ENCODE measurements at regions not wholly inside any gene's neighbourhood (a gene's known extent, or its start where the extent isn't known, plus 50 kb on each side); places are given as distances from the start of the nearest gene placed in this dataset.

- Histone ChIP-seq H4K91ac (ENCODE audit: low read length) (no peak overlapping the region), H2BK120ac (ENCODE audit: low read depth, low read length) (no peak overlapping the region), H4K8ac (ENCODE audit: low read length) (no peak overlapping the region), H2BK5ac (ENCODE audit: low read depth, low read length, poor library complexity, severe bottlenecking) (no peak overlapping the region), H3K36me3 (ENCODE audit: control insufficient read depth in 1 of 2, insufficient read depth in 2 of 2, low read depth in 1 of 2, low read length in 2 of 2) (no peaks in the 10 kb centered on the region), H3K27ac (ENCODE audit: low read length, poor library complexity, severe bottlenecking) (no peak overlapping the region), H3K18ac (ENCODE audit: low read depth in 1 of 2, low read length in 2 of 2) (no peak overlapping the region), H3K4me3 (ENCODE audit: insufficient read depth in 1 of 2, low read depth in 1 of 2, low read length in 2 of 2) (no peak overlapping the region), H3K9ac (ENCODE audit: low read length) (no peak overlapping the region), H3K23ac (ENCODE audit: low read length in 2 of 2) (no peak overlapping the region), H3K9me3 (ENCODE audit: control insufficient read depth, low read length) (no peaks in the 10 kb centered on the region), H2BK15ac (ENCODE audit: low read depth, poor library complexity, severe bottlenecking) (no peak overlapping the region), H2BK12ac (ENCODE audit: low read length in 2 of 2) (no peak overlapping the region), H3K4me2 (ENCODE audit: low read length, poor library complexity, severe bottlenecking) (no peak overlapping the region), H2AFZ (ENCODE audit: low read depth, low read length) (no peak overlapping the region), H3K27me3 (ENCODE audit: control insufficient read depth in 1 of 2, insufficient read depth in 1 of 2, low read length in 2 of 2) (no peaks in the 10 kb centered on the region), H3K4ac (ENCODE audit: low read depth in 1 of 2, low read length in 2 of 2) (no peak overlapping the region), H3K79me1 (replicated peaks; ENCODE audit: low read length, poor library complexity, severe bottlenecking) (no peaks in the 10 kb centered on the region), H3K14ac (ENCODE audit: low read length in 2 of 2) (no peak overlapping the region), H2AK5ac (ENCODE audit: low read length, severe bottlenecking) (no peak overlapping the region), H3K4me1 (ENCODE audit: control insufficient read depth, insufficient read depth, low read depth, low read length) (no peaks in the 10 kb centered on the region)
- DNase-seq: no peak
- WGBS: 17% methylated on average over 2 of the region's 3 CpGs
Observed at GRCh38 chr6:103862297-103862696, 997.4 kb downstream of the HACE1 start.

DNA sequence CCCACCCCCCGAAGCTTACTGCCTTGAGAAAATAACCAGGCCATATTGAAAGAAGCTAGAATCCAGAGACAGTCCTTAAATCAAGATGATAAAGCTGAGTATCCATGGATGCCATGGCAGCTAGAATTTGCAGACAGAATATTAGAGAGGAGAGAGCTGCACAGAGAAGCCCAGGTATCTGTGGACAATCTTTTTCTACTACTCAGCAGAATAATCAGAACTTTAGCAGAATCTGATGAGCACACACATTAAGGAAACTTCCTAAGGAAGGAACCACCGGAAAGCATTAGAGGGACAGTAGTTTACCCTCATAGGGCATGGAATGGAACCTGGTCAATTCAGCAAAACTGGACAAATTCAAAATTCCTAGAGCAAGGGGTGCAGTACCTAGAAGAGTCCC is 1001.7 kb downstream of the HACE1 start:
- no peak overlapping the region for H2AFZ ChIP-seq (ENCODE audit: low read depth, low read length)
- no peaks in the 10 kb centered on the region for H3K79me1 ChIP-seq (replicated peaks; ENCODE audit: low read length, poor library complexity, severe bottlenecking)
- H3K14ac ChIP-seq (ENCODE audit: low read length in 2 of 2): no peak overlapping the region
- H3K4ac ChIP-seq (ENCODE audit: low read depth in 1 of 2, low read length in 2 of 2): no peak overlapping the region
- H2BK5ac ChIP-seq (ENCODE audit: low read depth, low read length, poor library complexity, severe bottlenecking): no peak overlapping the region
- H3K36me3 ChIP-seq (ENCODE audit: control insufficient read depth in 1 of 2, insufficient read depth in 2 of 2, low read depth in 1 of 2, low read length in 2 of 2): no peaks in the 10 kb centered on the region
- no peak overlapping the region for H3K4me3 ChIP-seq (ENCODE audit: insufficient read depth in 1 of 2, low read depth in 1 of 2, low read length in 2 of 2)
- no peak overlapping the region for H2BK15ac ChIP-seq (ENCODE audit: low read depth, poor library complexity, severe bottlenecking)
- no peak overlapping the region for H3K18ac ChIP-seq (ENCODE audit: low read depth in 1 of 2, low read length in 2 of 2)
- H3K9me3 ChIP-seq (ENCODE audit: control insufficient read depth, low read length): no peaks in the 10 kb centered on the region
- DNase-seq: no peak
- H3K27me3 ChIP-seq (ENCODE audit: control insufficient read depth in 1 of 2, insufficient read depth in 1 of 2, low read length in 2 of 2): no peaks in the 10 kb centered on the region
- H2AK5ac ChIP-seq (ENCODE audit: low read length, severe bottlenecking): no peak overlapping the region
- WGBS: 94% methylated on average over 1 of the region's 2 CpGs
- H4K8ac ChIP-seq (ENCODE audit: low read length): no peak overlapping the region
- no peak overlapping the region for H3K27ac ChIP-seq (ENCODE audit: low read length, poor library complexity, severe bottlenecking)
- no peaks in the 10 kb centered on the region for H3K4me1 ChIP-seq (ENCODE audit: control insufficient read depth, insufficient read depth, low read depth, low read length)
- H2BK12ac ChIP-seq (ENCODE audit: low read length in 2 of 2): no peak overlapping the region
- H3K4me2 ChIP-seq (ENCODE audit: low read length, poor library complexity, severe bottlenecking): no peak overlapping the region
- no peak overlapping the region for H4K91ac ChIP-seq (ENCODE audit: low read length)
- H3K23ac ChIP-seq (ENCODE audit: low read length in 2 of 2): no peak overlapping the region
- no peak overlapping the region for H3K9ac ChIP-seq (ENCODE audit: low read length)
- no peak overlapping the region for H2BK120ac ChIP-seq (ENCODE audit: low read depth, low read length)

- H3K4me1 ChIP-seq (ENCODE audit: control insufficient read depth, insufficient read depth, low read depth, low read length): no peaks in the 10 kb centered on the region
- H2BK15ac ChIP-seq (ENCODE audit: low read depth, poor library complexity, severe bottlenecking): no peak overlapping the region
- H3K14ac ChIP-seq (ENCODE audit: low read length in 2 of 2): no peak overlapping the region
- no peak overlapping the region for H3K18ac ChIP-seq (ENCODE audit: low read depth in 1 of 2, low read length in 2 of 2)
- H3K4ac ChIP-seq (ENCODE audit: low read depth in 1 of 2, low read length in 2 of 2): no peak overlapping the region
- H4K8ac ChIP-seq (ENCODE audit: low read length): no peak overlapping the region
- no peak overlapping the region for H4K91ac ChIP-seq (ENCODE audit: low read length)
- no peak overlapping the region for H3K4me3 ChIP-seq (ENCODE audit: insufficient read depth in 1 of 2, low read depth in 1 of 2, low read length in 2 of 2)
- no peak for DNase-seq
- H3K9ac ChIP-seq (ENCODE audit: low read length): no peak overlapping the region
- H2BK12ac ChIP-seq (ENCODE audit: low read length in 2 of 2): no peak overlapping the region
- H3K36me3 ChIP-seq (ENCODE audit: control insufficient read depth in 1 of 2, insufficient read depth in 2 of 2, low read depth in 1 of 2, low read length in 2 of 2): no peaks in the 10 kb centered on the region
- H3K27me3 ChIP-seq (ENCODE audit: control insufficient read depth in 1 of 2, insufficient read depth in 1 of 2, low read length in 2 of 2): no peaks in the 10 kb centered on the region
- H3K79me1 ChIP-seq (replicated peaks; ENCODE audit: low read length, poor library complexity, severe bottlenecking): no peaks in the 10 kb centered on the region
- no peak overlapping the region for H2AFZ ChIP-seq (ENCODE audit: low read depth, low read length)
- WGBS: 40% methylated on average over 2 of the region's 3 CpGs
- H2BK120ac ChIP-seq (ENCODE audit: low read depth, low read length): no peak overlapping the region
- H2AK5ac ChIP-seq (ENCODE audit: low read length, severe bottlenecking): no peak overlapping the region
- H3K27ac ChIP-seq (ENCODE audit: low read length, poor library complexity, severe bottlenecking): no peak overlapping the region
- H3K23ac ChIP-seq (ENCODE audit: low read length in 2 of 2): no peak overlapping the region
- no peaks in the 10 kb centered on the region for H3K9me3 ChIP-seq (ENCODE audit: control insufficient read depth, low read length)
- no peak overlapping the region for H3K4me2 ChIP-seq (ENCODE audit: low read length, poor library complexity, severe bottlenecking)
- no peak overlapping the region for H2BK5ac ChIP-seq (ENCODE audit: low read depth, low read length, poor library complexity, severe bottlenecking)
Observed at GRCh38 chr6:103855750-103856149, 1004.0 kb downstream of the HACE1 start.

DNA sequence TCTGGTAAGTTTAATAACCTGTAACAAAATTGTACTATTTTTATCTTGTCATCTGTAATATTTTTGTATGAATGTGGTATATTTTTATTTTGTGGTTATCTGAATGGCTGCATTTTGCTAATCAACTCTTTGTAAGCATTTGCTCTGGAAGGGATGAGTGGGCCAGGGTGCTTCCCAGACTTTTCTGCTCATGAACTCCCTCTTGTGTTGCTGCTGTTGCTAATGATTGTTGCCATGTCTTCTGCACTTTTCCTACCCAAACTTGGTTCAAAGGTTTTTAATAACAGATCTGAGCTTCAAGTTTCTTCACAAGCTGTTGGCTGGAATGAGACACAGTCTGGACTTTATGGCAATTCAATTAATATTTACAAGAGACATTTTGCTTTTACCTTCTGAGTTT is 1005.7 kb downstream of the HACE1 start:
- H3K27me3 ChIP-seq (ENCODE audit: control insufficient read depth in 1 of 2, insufficient read depth in 1 of 2, low read length in 2 of 2): no peaks in the 10 kb centered on the region
- no peak overlapping the region for H3K18ac ChIP-seq (ENCODE audit: low read depth in 1 of 2, low read length in 2 of 2)
- no peak overlapping the region for H4K91ac ChIP-seq (ENCODE audit: low read length)
- H2BK15ac ChIP-seq (ENCODE audit: low read depth, poor library complexity, severe bottlenecking): no peak overlapping the region
- H2BK120ac ChIP-seq (ENCODE audit: low read depth, low read length): no peak overlapping the region
- H3K79me1 ChIP-seq (replicated peaks; ENCODE audit: low read length, poor library complexity, severe bottlenecking): no peaks in the 10 kb centered on the region
- no peak overlapping the region for H2BK12ac ChIP-seq (ENCODE audit: low read length in 2 of 2)
- no peak overlapping the region for H3K14ac ChIP-seq (ENCODE audit: low read length in 2 of 2)
- H2BK5ac ChIP-seq (ENCODE audit: low read depth, low read length, poor library complexity, severe bottlenecking): no peak overlapping the region
- no peaks in the 10 kb centered on the region for H3K4me1 ChIP-seq (ENCODE audit: control insufficient read depth, insufficient read depth, low read depth, low read length)
- H3K36me3 ChIP-seq (ENCODE audit: control insufficient read depth in 1 of 2, insufficient read depth in 2 of 2, low read depth in 1 of 2, low read length in 2 of 2): no peaks in the 10 kb centered on the region
- no peak overlapping the region for H3K4ac ChIP-seq (ENCODE audit: low read depth in 1 of 2, low read length in 2 of 2)
- no peak overlapping the region for H4K8ac ChIP-seq (ENCODE audit: low read length)
- H2AFZ ChIP-seq (ENCODE audit: low read depth, low read length): no peak overlapping the region
- no peak overlapping the region for H3K4me3 ChIP-seq (ENCODE audit: insufficient read depth in 1 of 2, low read depth in 1 of 2, low read length in 2 of 2)
- H3K4me2 ChIP-seq (ENCODE audit: low read length, poor library complexity, severe bottlenecking): no peak overlapping the region
- H3K9ac ChIP-seq (ENCODE audit: low read length): no peak overlapping the region
- H2AK5ac ChIP-seq (ENCODE audit: low read length, severe bottlenecking): no peak overlapping the region
- no peak for DNase-seq
- H3K9me3 ChIP-seq (ENCODE audit: control insufficient read depth, low read length): no peaks in the 10 kb centered on the region
- no peak overlapping the region for H3K23ac ChIP-seq (ENCODE audit: low read length in 2 of 2)
- H3K27ac ChIP-seq (ENCODE audit: low read length, poor library complexity, severe bottlenecking): no peak overlapping the region

Measured in mesenchymal stem cell (in vitro differentiated cells and primary cell).